HepG2 (cell line): ENCODE measurements at regions not wholly inside any gene's neighbourhood (a gene's known extent, or its start where the extent isn't known, plus 50 kb on each side); places are given as distances from the start of the nearest gene placed in this dataset.

Experiments
- ATF1 ChIP-seq: IDR thresholded peaks from 2 replicates; pipeline ENCODE4 v1.6.1; 2016; ENCODE audit warnings: mild to moderate bottlenecking, control low read depth
- CHCHD3 ChIP-seq: sonication (generic); formaldehyde crosslinking; IDR thresholded peaks from 2 replicates; pipeline ENCODE4 v1.8.0; 2022; ENCODE audit warnings: mild to moderate bottlenecking, missing genetic modification reagents, moderate library complexity
- EHMT2 ChIP-seq: fragments of 200-600 bp; sonication (generic); IDR thresholded peaks from 2 replicates; pipeline ENCODE4 v1.7.0; 2017; ENCODE audit warnings: antibody characterized with exemption, low read depth, low read length, borderline replicate concordance
- EZH2 ChIP-seq: conservative IDR thresholded peaks from 2 replicates; pipeline ENCODE4 v1.6.1; 2012; ENCODE audit warnings: mild to moderate bottlenecking, low read depth, low read length, moderate library complexity
- FOSL1 ChIP-seq: sonication (generic); formaldehyde crosslinking; IDR thresholded peaks from 2 replicates; pipeline ENCODE4 v1.9.0; 2021; ENCODE audit warnings: missing genetic modification reagents, borderline replicate concordance
- FOSL2 ChIP-seq: sonication (generic); formaldehyde crosslinking; IDR thresholded peaks from 2 replicates; pipeline ENCODE4 v1.4.0; 2020; ENCODE audit warnings: missing genetic modification reagents
- HES4 ChIP-seq: sonication (generic); formaldehyde crosslinking; IDR thresholded peaks from 2 replicates; pipeline ENCODE4 v1.9.0; 2021; ENCODE audit warnings: mild to moderate bottlenecking, missing genetic modification reagents, borderline replicate concordance
- NCOA2 ChIP-seq: sonication (generic); formaldehyde crosslinking; IDR thresholded peaks from 2 replicates; pipeline ENCODE4 v1.8.0; 2022; ENCODE audit warnings: inconsistent platforms
- NR2C2 ChIP-seq: sonication (generic); formaldehyde crosslinking; IDR thresholded peaks from 2 replicates; pipeline ENCODE4 v1.4.0; 2020; ENCODE audit warnings: missing genetic modification reagents, mild to moderate bottlenecking, moderate library complexity, borderline replicate concordance
- POGZ ChIP-seq: sonication (generic); formaldehyde crosslinking; IDR thresholded peaks from 2 replicates; pipeline ENCODE4 v1.4.0; 2020; ENCODE audit warnings: mild to moderate bottlenecking, missing genetic modification reagents
- POLR2G ChIP-seq: fragments of 200-400 bp; formaldehyde crosslinking; IDR thresholded peaks from 2 replicates; pipeline ENCODE4 v1.6.1; 2018; ENCODE audit warnings: mild to moderate bottlenecking, low read depth, low read length, moderate library complexity
- RBFOX2 ChIP-seq: fragments of 200-400 bp; formaldehyde crosslinking; IDR thresholded peaks from 2 replicates; pipeline ENCODE4 v1.6.1; 2017; ENCODE audit warnings: low read depth, mild to moderate bottlenecking, low read length
- YY1 ChIP-seq: IDR thresholded peaks from 2 replicates; pipeline ENCODE4 v1.6.1; 2011; ENCODE audit warnings: low read length, low read depth, moderate library complexity, mild to moderate bottlenecking; ENCODE audit not compliant: insufficient read depth, insufficient replicate concordance
- ZFP36L1 ChIP-seq: sonication (generic); formaldehyde crosslinking; IDR thresholded peaks from 2 replicates; pipeline ENCODE4 v1.8.0; 2022; ENCODE audit warnings: mild to moderate bottlenecking, missing genetic modification reagents, moderate library complexity
- ZFX ChIP-seq: sonication (generic); formaldehyde crosslinking; IDR thresholded peaks from 2 replicates; pipeline ENCODE4 v1.4.0; 2020; ENCODE audit warnings: mild to moderate bottlenecking, low read depth, missing genetic modification reagents, moderate library complexity
- ZNF547 ChIP-seq: sonication (generic); formaldehyde crosslinking; IDR thresholded peaks from 2 replicates; pipeline ENCODE4 v1.5.1; 2020; ENCODE audit warnings: mild to moderate bottlenecking, missing genetic modification reagents
- ZNF552 ChIP-seq: sonication (generic); formaldehyde crosslinking; IDR thresholded peaks from 2 replicates; pipeline ENCODE4 v1.9.0; 2022; ENCODE audit warnings: missing genetic modification reagents, mild to moderate bottlenecking, borderline replicate concordance
- ZNF619 ChIP-seq: sonication (generic); formaldehyde crosslinking; IDR thresholded peaks from 2 replicates; pipeline ENCODE4 v1.4.0; 2020; ENCODE audit warnings: mild to moderate bottlenecking, missing genetic modification reagents
- ZNF724P ChIP-seq: sonication (generic); formaldehyde crosslinking; IDR thresholded peaks from 2 replicates; pipeline ENCODE4 v1.8.0; 2022; ENCODE audit warnings: missing genetic modification reagents, borderline replicate concordance
- ZNF839 ChIP-seq: sonication (generic); formaldehyde crosslinking; IDR thresholded peaks from 2 replicates; pipeline ENCODE4 v1.4.0; 2020; ENCODE audit warnings: missing genetic modification reagents, mild to moderate bottlenecking, borderline replicate concordance
- TF ChIP-seq, protein P1 (sequence below): IDR thresholded peaks from 2 replicates; pipeline ENCODE4 v1.6.1; 2016; ENCODE audit warnings: mild to moderate bottlenecking, missing biosample characterization, missing genetic modification reagents
- TF ChIP-seq, protein P2 (sequence below), 2 experiments: sonication (generic) in 1 of 2; formaldehyde crosslinking in 1 of 2; IDR thresholded peaks; 2 replicates each; pipeline versions ENCODE4 v1.4.0 to v1.6.1; 2018 to 2020; ENCODE audit warnings: missing genetic modification reagents in 2 of 2, borderline replicate concordance in 1 of 2, low read depth in 1 of 2, mild to moderate bottlenecking in 1 of 2, missing biosample characterization in 1 of 2
- TF ChIP-seq, protein P3 (sequence below): sonication (generic); formaldehyde crosslinking; IDR thresholded peaks from 2 replicates; pipeline ENCODE4 v1.5.0; 2020; ENCODE audit warnings: mild to moderate bottlenecking, low read depth, missing genetic modification reagents, borderline replicate concordance
- TF ChIP-seq, protein P4 (sequence below): sonication (generic); formaldehyde crosslinking; conservative IDR thresholded peaks from 2 replicates; pipeline ENCODE4 v1.4.0; 2020; ENCODE audit warnings: missing genetic modification reagents

DNA sequence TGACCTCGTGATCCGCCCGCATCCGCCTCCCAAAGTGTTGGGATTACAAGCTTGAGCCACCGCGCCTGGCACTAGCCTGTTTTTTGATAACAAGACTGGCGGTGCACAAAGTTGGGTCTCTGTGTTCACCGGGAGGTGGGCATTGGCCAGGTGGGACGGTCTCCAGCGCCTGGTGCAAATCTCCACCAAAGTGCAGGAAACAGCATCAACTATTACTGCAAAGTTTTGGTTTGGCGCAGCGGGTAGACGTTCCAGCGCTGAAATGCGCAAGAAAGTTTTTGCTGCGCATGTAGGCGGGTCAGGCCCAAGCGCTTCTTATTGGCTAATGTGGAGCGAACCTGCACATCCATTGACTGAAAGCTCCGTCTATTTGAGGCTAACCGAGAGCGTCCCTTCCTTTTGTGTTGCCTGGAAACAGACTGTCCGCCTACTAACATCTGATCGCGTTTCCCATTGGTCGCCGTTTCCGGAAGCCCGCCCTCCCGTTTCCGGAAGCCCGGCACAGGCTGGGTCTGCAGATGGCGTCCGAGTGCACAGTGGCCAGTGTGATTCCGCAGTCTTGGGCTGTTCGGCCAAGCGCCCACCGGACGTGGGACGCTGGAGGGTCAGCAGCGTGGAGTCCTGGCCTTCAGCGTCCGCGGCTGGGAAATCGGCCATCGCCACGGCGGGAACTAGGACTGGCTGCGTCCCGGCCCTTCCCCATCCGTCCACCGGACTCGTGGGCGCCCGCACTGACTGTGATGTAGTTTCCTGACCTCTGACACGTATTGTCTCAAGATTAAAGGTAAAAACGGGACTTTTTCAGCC lies 53.3 kb upstream of the ZNF527 start (continued):
- TF ChIP-seq, protein P1, sequence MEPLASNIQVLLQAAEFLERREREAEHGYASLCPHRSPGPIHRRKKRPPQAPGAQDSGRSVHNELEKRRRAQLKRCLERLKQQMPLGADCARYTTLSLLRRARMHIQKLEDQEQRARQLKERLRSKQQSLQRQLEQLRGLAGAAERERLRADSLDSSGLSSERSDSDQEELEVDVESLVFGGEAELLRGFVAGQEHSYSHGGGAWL (CRISPR knock-in tag), result peak; percentile 61; the same call in 1 of the 2 replicates
- TF ChIP-seq POGZ (CRISPR knock-in tag) (peak; percentile 94), ZNF552 (CRISPR knock-in tag) (no peak), ATF1 (CRISPR knock-in tag) (no peak; the same call in 1 of the 2 replicates), FOSL1 (no peak), FOSL2 (CRISPR knock-in tag) (0 out of 2 replicates have a peak, but pooled peaks have one; percentile 37), YY1 (peak; percentile 88), ZNF724P (CRISPR knock-in tag) (peak; percentile 71; the same call in 1 of the 2 replicates), NCOA2 (CRISPR knock-in tag) (0 out of 2 replicates have a peak, but pooled peaks have one; percentile 29), ZNF619 (no peak), EHMT2 (no peak; the same call in 1 of the 2 replicates), ZFX (CRISPR knock-in tag) (peak; percentile 81), ZNF547 (CRISPR knock-in tag) (no peak), CHCHD3 (CRISPR knock-in tag) (0 out of 2 replicates have a peak, but pooled peaks have one; percentile 45), POLR2G (peak; percentile 82), ZFP36L1 (CRISPR knock-in tag) (no peak), ZNF839 (CRISPR knock-in tag) (no peak), EZH2 (no peak), RBFOX2 (peak; percentile 93), NR2C2 (peak; percentile 92), HES4 (CRISPR knock-in tag) (no peak)
- TF ChIP-seq, protein P2, sequence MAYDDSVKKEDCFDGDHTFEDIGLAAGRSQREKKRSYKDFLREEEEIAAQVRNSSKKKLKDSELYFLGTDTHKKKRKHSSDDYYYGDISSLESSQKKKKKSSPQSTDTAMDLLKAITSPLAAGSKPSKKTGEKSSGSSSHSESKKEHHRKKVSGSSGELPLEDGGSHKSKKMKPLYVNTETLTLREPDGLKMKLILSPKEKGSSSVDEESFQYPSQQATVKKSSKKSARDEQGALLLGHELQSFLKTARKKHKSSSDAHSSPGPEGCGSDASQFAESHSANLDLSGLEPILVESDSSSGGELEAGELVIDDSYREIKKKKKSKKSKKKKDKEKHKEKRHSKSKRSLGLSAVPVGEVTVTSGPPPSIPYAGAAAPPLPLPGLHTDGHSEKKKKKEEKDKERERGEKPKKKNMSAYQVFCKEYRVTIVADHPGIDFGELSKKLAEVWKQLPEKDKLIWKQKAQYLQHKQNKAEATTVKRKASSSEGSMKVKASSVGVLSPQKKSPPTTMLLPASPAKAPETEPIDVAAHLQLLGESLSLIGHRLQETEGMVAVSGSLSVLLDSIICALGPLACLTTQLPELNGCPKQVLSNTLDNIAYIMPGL (CRISPR knock-in tag; IDR thresholded peaks at IDR 0.05; ENCODE audit: borderline replicate concordance in 1 of 2, low read depth in 1 of 2), result peak; percentile 88 to 91
- TF ChIP-seq, protein P3, sequence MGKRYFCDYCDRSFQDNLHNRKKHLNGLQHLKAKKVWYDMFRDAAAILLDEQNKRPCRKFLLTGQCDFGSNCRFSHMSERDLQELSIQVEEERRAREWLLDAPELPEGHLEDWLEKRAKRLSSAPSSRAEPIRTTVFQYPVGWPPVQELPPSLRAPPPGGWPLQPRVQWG (CRISPR knock-in tag), result no peak
- TF ChIP-seq, protein P4, sequence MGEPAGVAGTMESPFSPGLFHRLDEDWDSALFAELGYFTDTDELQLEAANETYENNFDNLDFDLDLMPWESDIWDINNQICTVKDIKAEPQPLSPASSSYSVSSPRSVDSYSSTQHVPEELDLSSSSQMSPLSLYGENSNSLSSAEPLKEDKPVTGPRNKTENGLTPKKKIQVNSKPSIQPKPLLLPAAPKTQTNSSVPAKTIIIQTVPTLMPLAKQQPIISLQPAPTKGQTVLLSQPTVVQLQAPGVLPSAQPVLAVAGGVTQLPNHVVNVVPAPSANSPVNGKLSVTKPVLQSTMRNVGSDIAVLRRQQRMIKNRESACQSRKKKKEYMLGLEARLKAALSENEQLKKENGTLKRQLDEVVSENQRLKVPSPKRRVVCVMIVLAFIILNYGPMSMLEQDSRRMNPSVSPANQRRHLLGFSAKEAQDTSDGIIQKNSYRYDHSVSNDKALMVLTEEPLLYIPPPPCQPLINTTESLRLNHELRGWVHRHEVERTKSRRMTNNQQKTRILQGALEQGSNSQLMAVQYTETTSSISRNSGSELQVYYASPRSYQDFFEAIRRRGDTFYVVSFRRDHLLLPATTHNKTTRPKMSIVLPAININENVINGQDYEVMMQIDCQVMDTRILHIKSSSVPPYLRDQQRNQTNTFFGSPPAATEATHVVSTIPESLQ (CRISPR knock-in tag), result no peak
